BE2C (cell line): ENCODE measurements at regions not wholly inside any gene's neighbourhood (a gene's known extent, or its start where the extent isn't known, plus 50 kb on each side); places are given as distances from the start of the nearest gene placed in this dataset.

Source experiments
- DNase-seq: peaks from one replicate; pipeline ENCODE4 v3.0.0-alpha.2; 2020
- H3K27me3 ChIP-seq: fragments of 250-450 bp; sonication (Bioruptor Pico); 2 replicates; pipeline ENCODE4 v1.5.1; 2020; ENCODE audit warnings: mild to moderate bottlenecking
- H3K36me3 ChIP-seq: fragments of 250-450 bp; sonication (Bioruptor Pico); 2 replicates; pipeline ENCODE4 v1.5.1; 2020; ENCODE audit warnings: mild to moderate bottlenecking
- H3K4me1 ChIP-seq: fragments of 250-450 bp; sonication (Bioruptor Pico); 2 replicates; pipeline ENCODE4 v1.5.1; 2020
- H3K4me3 ChIP-seq: 2 replicates; pipeline ENCODE4 v1.5.1; 2011; ENCODE audit warnings: low read depth, low read length
- H3K9me3 ChIP-seq: fragments of 250-450 bp; sonication (Bioruptor Pico); 2 replicates; pipeline ENCODE4 v1.5.1; 2020
- CTCF ChIP-seq: IDR thresholded peaks from 2 replicates; pipeline ENCODE4 v1.5.1; 2012; ENCODE audit warnings: mild to moderate bottlenecking, low read depth, low read length

GRCh38 chr7:125567686-125568085 lies 638.1 kb upstream of the POT1 start:
- Histone ChIP-seq H3K9me3 (no peaks in the 10 kb centered on the region), H3K36me3 (no peaks in the 10 kb centered on the region), H3K4me1 (no peaks in the 10 kb centered on the region), H3K4me3 (no peak overlapping the region), H3K27me3 (no peaks in the 10 kb centered on the region)
- no peak for DNase-seq
- TF ChIP-seq CTCF, result no peak

GRCh38 chr7:125563964-125564529 lies 634.4 kb upstream of the POT1 start:
- no peak overlapping the region for H3K4me3 ChIP-seq
- H3K4me1 ChIP-seq, result no peaks in the 10 kb centered on the region
- TF ChIP-seq CTCF, result no peak
- H3K36me3 ChIP-seq, result no peaks in the 10 kb centered on the region
- no peaks in the 10 kb centered on the region for H3K27me3 ChIP-seq
- H3K9me3 ChIP-seq, result no peaks in the 10 kb centered on the region
- DNase-seq, result no peak

GRCh38 chr7:125563557-125563956 lies 633.9 kb upstream of the POT1 start:
- no peak for DNase-seq
- no peak overlapping the region for H3K4me3 ChIP-seq
- H3K9me3 ChIP-seq, result no peaks in the 10 kb centered on the region
- TF ChIP-seq CTCF, result no peak
- no peaks in the 10 kb centered on the region for H3K27me3 ChIP-seq
- no peaks in the 10 kb centered on the region for H3K36me3 ChIP-seq
- H3K4me1 ChIP-seq, result no peaks in the 10 kb centered on the region

GRCh38 chr7:125561006-125561405 lies 631.4 kb upstream of the POT1 start:
- no peak for TF ChIP-seq CTCF
- Histone ChIP-seq H3K4me3 (no peak overlapping the region), H3K36me3 (no peaks in the 10 kb centered on the region), H3K27me3 (no peaks in the 10 kb centered on the region), H3K4me1 (no peaks in the 10 kb centered on the region), H3K9me3 (no peaks in the 10 kb centered on the region)
- DNase-seq, result no peak

GRCh38 chr7:125559921-125560320 lies 630.3 kb upstream of the POT1 start:
- Histone ChIP-seq H3K4me3 (no peak overlapping the region), H3K36me3 (no peaks in the 10 kb centered on the region), H3K4me1 (no peaks in the 10 kb centered on the region), H3K9me3 (no peaks in the 10 kb centered on the region), H3K27me3 (no peaks in the 10 kb centered on the region)
- TF ChIP-seq CTCF, result no peak
- DNase-seq, result no peak

- H3K4me1 ChIP-seq, result no peaks in the 10 kb centered on the region
- H3K36me3 ChIP-seq, result no peaks in the 10 kb centered on the region
- DNase-seq, result no peak
- no peak for TF ChIP-seq CTCF
- H3K27me3 ChIP-seq, result no peaks in the 10 kb centered on the region
- no peak overlapping the region for H3K4me3 ChIP-seq
- H3K9me3 ChIP-seq, result no peaks in the 10 kb centered on the region
These were observed 626.3 kb upstream of the POT1 start for GRCh38 chr7:125555916-125556315.
